C4-2B (cell line): ENCODE measurements at regions not wholly inside any gene's neighbourhood (a gene's known extent, or its start where the extent isn't known, plus 50 kb on each side); places are given as distances from the start of the nearest gene placed in this dataset.

Experiments used
- ZFX ChIP-seq: fragments of 450-650 bp; IDR thresholded peaks from 2 replicates; pipeline ENCODE4 v1.6.1; 2017
- TF ChIP-seq, protein P1 (sequence below): fragments of 450-650 bp; conservative IDR thresholded peaks from 2 replicates; pipeline ENCODE4 v1.5.1; 2017; ENCODE audit warnings: mild to moderate bottlenecking

DNA sequence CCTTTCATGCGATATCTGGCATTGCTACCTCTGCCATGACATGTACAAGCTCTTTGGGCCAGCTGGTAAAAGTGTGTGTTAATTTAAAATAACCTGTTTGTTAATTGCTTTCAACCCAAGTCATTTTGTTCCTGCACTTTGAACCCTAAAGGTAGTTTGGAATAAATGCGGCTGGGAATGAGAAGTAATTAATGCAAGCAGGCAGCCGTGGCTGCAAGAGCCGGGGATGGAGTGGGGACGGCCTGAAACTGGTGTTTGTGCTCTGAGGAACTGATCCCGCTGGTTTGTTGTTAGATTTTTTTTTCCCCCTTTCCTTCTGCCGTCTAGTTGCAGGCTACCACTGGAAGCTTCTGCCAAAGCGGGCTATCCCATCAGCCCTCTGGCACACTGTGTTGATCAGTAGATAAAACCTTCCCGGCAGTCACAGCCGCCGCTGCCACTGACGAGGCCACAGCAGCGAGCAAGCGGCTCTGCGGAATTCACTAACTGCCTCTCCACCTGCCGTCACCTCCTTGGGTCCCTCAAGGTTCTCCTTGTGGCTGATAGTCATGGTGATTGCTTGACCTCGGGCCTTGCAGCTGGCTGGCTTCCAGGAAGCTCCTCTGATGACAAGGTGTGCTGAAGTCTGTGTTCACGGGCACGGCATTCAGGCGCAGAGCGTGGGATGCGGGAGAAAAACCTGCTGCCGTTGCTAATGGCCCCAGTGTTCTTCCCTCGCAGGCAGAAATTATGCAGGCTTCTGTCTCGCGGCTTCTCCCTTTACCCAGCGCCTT is 315.9 kb downstream of the TFAP2A start:
- TF ChIP-seq, protein P1, sequence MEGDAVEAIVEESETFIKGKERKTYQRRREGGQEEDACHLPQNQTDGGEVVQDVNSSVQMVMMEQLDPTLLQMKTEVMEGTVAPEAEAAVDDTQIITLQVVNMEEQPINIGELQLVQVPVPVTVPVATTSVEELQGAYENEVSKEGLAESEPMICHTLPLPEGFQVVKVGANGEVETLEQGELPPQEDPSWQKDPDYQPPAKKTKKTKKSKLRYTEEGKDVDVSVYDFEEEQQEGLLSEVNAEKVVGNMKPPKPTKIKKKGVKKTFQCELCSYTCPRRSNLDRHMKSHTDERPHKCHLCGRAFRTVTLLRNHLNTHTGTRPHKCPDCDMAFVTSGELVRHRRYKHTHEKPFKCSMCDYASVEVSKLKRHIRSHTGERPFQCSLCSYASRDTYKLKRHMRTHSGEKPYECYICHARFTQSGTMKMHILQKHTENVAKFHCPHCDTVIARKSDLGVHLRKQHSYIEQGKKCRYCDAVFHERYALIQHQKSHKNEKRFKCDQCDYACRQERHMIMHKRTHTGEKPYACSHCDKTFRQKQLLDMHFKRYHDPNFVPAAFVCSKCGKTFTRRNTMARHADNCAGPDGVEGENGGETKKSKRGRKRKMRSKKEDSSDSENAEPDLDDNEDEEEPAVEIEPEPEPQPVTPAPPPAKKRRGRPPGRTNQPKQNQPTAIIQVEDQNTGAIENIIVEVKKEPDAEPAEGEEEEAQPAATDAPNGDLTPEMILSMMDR = no peak
- no peak for TF ChIP-seq ZFX
